HG03060 (cell line): ENCODE measurements at regions not wholly inside any gene's neighbourhood (a gene's known extent, or its start where the extent isn't known, plus 50 kb on each side); places are given as distances from the start of the nearest gene placed in this dataset.

Experiments used
- ATAC-seq: cut with Tn5 transposase; IDR thresholded peaks from one replicate; pipeline ENCODE4 v1.9.1; 2021; ENCODE audit warnings: low read depth, moderate number of reproducible peaks; ENCODE audit not compliant: unreplicated experiment

DNA sequence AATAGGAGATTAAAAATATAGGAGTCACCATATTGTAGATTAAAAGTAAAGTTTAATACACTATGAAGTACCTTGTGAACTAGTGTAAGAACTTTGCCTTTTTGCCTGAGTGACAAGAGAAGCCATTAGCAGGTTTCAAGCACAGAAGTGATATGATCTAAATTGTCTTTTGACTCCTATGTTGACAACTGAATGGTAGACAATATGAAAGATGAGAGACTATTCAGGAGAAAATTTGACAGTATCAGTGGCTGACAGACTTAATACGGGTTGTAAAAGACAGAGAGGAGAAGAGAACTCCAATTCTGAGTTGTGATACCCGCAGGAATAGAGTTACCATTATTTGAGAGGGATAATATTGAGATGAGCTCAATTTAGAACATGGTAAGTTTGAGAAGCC, 1259.8 kb downstream of the PCDH7 start:
- ATAC-seq, result no peak

DNA sequence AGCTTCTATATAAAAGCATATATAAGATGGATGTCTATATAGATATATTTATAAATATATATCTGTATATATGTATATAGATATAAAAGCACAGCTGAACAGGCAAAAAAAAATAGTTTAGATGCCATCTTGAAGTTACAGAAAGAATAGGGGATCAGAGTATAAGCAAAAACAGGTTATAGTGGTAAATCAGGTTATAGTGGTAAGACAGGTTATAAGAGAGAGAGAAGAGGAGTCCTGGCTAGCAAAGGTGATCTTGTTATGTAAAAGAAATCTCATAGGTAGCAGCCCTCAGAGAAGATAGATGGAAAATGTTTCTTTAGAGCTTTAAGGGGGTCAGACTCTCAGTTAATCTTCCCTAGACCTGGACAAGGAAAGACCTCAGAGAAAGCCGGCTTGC, 1263.1 kb downstream of the PCDH7 start:
- no peak for ATAC-seq

DNA sequence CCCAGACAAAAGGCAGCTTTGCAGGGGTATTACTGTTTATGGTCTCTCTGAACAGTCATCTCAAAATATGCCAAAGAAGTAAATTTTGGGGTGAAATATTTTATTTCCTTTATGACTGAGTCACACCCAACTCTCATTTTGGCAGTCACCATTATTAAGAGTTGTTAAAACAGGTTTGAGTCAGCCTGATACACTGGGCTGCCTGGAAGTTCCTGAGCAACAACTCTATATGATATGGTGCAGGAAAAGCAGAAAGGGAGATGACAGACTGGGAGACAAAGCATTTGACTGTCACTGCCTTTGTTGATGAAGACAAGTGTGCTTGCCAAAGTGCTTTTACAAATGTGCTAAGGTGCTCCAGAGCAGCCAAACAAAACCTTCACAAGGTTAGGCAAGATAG, 1263.5 kb downstream of the PCDH7 start:
- no peak for ATAC-seq

DNA sequence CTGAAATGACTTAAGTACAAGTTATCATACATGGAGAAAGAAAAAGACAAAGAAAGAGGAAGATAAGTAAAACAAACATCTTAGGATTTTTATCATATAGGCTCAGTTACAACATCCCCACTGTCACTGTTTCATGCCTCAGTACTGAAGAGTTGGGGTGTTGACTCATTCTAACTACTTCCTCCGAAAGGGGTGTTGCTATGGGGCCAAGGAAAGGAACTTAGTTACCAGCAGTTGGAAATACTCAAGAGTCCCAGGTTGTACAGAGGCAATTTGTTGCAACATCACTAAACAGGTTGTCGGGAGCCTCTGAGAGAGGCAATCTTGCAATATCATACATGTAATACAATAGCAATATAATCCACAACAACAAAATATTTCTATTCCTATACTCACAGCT, 1264.7 kb downstream of the PCDH7 start:
- no peak for ATAC-seq

DNA sequence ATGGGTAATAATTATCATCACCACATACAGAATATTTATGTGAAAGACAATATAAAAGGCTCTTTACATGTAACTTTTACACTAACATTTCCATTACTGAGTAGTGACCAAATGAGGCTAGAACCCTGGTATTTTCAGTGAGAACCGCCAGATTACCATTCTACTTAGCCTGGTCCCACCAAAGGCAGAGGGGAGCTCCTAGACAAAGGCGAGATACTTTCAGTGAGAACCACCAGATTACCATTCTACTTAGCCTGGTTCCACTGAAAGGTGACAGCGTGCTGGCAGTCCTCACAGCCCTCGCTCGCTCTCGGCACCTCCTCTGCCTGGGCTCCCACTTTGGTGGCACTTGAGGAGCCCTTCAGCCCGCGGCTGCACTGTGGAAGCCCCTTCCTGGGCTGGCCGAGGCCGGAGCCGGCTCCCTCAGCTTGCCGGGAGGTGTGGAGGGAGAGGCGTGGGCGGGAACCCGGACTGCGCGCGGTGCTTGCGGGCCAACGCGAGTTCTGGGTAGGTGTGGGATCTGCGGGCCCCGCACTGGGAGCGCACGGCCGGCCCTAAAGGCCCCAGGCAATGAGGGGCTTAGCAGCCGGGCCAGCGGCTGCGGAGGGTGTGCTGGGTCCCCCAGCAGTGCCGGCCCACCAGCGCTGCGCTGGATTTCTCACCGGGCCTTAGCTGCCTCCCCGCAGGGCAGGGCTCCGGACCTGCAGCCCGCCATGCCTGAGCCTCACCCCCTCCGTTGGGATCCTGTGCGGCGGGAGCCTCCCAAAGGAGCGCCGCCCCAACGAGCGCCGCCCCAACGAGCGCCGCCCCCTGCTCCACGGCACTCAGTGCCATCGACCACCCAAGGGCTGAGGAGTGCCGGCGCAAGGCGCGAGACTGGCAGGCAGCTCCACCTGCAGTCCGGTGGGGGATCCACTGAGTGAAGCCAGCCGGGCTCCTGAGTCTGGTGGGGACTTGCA, 1276.1 kb downstream of the PCDH7 start:
- ATAC-seq, result no peak

DNA sequence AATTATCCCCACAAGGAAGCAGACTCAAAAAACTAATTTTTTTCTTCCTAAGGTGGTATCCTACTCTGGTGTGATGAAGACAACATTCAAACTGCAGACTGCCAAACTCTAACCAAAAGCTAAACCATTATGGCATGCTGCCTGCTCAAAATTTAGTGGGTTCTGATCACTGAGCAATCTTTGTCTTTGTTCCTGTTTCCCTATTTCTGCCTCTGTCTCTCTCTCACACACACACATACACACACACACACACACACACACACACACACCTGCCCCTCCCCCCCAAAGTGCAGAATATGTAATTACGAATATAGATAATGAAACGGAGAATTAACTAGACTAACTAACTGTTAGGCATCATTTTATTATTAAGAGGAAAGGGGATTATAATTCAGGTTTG, 1278.6 kb downstream of the PCDH7 start:
- ATAC-seq, result no peak

DNA sequence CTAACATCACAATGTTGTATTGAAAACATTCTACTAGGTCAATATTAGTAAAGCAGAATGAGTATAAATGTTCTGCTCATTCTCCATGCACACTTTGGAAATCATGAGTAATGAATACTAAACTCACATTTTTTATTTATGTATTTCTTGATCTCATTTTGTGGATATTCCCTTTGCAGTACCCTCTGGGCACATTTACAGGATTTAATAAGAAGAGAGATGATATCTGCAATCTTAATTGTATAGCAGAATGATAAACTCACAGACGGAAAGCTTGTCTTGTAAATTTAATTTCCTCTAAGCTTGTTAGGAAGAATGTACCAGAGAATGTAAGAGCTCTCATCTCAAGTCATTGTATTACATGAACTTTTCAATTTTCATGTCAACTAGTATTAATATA, 1279.7 kb downstream of the PCDH7 start:
- ATAC-seq, result no peak

DNA sequence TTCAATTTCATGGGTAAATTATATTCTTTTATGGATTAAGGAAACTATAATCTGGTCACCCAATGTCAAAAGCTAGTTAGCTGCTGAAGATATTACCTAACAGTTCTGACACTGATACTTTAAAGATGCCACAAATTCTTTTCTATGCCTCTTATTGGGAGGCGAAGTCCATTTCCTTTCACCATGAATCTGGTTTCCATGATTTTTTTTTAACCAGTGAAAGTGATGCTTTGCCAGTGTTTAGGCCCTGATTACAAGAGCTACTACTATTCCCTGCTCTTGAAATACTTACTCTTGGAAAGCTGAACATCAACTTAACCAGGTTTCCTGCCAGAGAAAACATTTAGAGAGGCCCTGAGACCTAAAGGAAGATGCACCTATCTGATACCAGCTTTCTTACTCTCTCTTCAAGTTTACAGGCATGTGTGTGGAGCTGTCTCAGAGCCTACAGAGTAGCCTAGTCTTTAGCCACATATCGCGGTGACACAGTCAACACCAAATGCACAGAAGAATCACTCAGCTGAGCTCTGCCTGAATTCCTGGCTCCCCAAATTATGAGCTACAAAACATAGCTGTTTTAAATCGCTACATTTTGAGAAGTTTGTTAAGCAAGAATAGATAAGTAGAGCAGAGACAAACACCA, 1280.8 kb downstream of the PCDH7 start:
- ATAC-seq, result no peak

DNA sequence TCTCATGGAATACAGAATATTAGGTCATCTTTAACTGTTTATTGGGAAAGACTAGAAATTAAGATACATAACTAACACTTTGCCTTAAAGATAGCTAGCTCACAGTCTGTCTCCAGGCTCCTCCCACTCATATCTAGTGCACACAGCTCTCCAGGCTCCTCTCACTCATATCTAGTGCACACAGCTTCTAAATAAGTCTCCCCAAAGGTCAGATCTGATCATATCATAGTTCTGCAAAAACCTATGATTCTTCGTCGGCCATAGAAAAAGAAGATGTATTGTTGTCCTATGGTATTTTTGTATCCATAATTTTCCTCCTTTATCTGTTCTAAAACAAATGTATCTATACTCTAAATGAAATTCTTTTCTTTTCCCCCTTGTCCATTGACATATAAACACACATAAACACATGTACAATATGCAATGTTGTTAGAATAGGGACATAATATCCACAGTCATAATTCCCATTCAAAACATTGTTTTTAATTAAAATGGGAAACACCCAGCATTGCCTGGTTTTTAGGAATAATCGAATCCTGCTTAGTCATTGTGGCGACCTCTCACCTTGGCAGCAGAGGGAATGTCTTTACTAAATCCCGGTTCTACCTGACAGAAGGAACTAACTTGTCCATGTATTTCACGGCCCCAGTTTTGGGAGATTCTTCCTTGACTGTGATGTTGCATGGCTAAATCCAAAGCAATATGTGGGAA, 1282.0 kb downstream of the PCDH7 start:
- no peak for ATAC-seq

DNA sequence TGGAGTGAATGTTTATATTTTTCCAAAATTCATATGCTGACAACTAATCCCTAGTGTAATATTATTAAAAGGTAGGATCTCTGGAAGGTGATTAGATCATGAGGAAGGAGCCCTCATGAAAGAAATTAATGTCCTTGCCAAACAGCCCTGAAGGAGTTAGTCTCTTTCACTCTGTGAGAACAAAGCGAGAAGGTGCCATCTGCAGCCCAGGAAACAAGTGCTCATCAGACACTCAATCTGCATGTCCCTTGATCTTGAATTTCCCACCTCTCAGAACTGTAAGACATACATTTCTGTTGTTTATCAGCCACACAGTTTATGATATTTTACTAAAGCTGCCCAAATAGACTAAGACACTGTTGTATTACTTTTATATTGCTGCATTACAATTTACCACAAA, 1283.4 kb downstream of the PCDH7 start:
- no peak for ATAC-seq

DNA sequence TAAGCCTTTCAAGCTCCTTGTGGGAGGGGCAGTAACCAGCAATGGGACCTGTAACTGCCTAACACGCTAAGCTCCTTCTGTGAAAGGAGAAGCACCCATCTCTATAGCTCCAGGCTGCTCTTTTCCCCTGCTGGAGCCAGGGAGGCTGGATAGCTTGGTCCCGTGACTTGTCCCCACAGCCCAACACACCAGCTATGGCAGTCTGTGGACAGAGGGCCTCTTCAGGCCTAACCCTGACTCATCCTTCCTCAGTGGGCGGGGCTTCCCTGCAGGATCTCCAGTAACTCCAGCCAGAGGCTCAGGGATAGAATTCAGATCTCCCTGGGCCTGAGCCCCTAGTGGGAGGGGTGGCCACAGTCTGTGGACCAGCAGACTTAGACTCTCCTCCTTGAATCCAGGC, 1290.1 kb downstream of the PCDH7 start:
- ATAC-seq, result no peak

DNA sequence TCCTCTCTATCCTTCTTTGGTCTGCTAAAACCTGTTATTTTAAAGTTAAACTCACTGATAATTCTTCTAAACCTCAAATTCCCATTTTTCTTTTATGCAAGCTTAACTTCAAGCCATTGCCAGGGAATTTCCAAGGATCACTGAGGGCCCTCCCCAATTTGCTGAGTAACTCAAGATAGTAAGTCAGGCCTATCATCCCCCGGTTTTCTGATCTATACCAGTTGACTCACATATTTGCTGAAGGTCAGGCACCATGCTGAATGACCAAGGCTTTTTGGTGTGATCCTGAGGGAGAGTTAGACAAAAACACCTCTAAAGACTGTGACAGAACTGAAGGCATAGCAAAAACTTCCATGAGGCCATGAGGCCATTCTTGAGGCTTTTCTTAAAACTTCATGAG, 1301.9 kb downstream of the PCDH7 start:
- ATAC-seq, result no peak

DNA sequence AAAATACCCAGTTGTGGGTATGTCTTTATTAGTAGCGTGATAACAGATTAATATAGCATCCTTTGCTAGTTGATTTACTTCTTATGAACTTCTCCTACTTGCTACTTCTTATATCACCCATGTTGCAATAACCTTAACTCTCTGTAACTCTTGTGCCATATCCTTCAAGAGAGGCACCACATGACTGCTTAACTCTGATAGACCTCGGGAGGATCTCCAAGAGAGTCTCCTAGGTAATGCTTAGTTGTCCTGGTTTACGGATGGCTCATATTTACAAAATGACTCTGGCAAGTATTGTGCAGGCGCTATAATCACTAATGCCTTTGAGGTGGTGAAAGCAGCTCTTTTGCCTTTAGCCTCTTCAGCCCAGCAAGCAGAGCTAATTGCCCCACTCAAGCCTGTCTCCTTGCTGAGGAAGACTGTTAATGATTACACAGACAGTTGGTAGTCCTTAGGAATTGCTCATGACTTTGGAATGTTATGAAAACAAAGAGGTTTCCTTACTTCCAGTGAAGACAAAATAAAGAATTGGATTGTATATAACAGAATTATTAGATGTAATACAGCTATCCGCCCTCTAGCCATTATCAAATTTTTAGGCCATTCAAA, 1305.8 kb downstream of the PCDH7 start:
- ATAC-seq, result no peak

DNA sequence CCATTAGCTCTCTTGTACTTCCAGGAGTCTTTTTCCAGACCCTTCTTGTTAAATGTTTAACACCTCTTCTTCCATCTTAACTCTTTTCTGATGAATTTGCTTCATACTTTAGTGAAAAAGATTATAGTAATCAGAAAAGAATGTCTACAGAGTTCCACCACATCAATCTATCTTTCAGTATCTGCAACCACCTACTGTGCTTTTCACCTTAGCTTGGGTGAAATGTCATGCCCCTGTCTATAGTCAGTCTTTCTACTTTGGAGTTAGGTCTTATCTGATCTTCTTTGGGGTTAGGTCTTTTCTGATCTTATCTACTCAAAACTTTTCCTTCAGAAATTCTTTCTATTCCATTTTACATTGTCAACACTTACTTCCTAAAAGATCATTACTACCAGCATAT, 1310.2 kb downstream of the PCDH7 start:
- no peak for ATAC-seq

DNA sequence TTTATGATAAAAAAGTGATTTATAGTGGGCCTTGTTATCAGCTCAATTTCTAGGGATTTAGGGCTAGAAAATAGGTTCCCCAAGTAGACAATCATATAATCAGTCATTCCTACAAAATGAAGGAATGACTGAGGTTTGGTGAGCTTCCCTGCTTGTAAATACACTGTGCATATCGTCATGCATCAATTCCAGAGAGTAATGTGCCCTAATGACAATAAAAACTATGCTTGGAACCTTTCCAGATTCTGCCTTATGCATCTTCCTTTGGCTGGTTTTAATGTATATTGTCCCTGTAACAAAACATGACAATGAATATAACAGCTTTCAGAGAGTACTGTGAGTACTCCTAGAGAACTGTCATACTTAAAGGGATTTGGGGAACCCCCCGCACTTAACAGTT, 1310.9 kb downstream of the PCDH7 start:
- ATAC-seq, result no peak

DNA sequence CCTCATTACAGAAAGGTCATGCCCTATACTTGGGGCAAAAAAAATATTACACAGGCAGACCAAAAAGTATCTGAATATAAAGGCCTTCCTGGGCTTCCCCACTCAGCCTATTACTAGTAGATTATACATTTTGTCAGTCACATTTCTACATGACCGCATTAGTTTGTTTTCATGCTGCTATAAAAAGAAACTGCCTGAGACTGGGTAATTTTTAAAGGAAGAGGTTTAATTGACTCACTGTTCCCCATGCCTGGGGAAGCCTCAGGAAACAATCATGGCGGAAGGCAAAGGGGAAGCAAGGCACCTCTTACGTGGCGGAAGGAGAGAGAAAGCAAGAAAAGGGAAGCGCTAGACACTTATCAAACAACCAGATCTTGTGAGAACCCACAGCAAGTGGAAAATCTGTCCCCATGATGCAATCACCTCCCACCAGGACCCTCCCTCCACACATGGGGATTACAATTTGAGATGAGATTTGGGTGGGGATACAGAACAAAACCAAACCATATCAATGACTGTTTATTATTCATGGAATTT, 1312.0 kb downstream of the PCDH7 start:
- ATAC-seq, result no peak

DNA sequence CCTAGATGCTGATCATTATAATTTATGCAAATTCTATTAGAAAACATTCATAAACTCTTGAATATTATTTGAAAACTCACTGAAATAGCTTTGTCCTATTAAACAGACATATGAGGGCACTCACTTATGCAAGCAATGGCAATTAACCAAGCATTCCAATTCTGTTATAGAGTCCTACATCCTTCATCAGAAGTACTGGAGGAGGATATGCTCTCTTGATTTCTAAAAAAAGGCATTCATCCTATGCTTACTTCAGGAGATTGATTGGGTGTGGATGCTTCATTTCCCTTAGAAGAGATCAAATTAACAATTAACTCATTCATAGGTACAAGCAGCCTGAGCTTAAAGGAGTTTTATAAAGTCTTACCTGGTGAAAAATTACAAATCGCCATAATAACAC, 1317.2 kb downstream of the PCDH7 start:
- ATAC-seq, result no peak

DNA sequence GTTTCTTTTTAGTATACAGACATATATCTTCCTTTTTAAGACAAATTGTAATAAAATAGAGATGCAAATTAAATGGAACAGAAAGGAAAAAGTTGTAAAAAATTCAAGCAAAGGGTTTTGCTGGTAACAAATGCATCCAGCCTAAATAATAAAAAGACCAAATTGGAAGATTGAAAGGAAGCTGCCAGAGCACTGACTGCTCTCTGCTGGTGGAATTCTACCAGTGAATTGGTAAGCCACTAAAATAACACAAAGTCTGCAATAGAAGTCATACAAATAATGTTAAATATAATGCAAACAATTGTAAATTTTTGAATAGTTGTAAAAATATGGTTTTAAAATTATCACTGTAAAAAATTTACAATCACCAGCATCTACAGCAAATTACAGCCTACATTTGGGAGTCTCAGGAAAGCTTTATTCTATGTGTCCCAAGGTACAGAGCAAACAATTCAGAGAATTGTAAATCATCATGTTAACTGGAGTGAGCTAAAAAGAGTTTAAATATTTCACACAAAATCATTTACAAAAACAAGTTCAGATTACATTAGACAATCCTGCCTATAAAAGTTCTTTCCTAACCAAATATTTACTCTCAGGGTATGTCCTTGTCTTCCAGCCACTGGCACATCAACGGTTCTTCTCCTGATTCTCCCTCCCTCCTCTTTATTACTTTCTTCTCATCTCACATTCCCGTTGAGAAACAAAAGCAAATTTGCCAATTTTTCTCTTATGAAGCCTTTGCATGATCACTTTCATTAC, 1322.5 kb downstream of the PCDH7 start:
- ATAC-seq, result no peak

DNA sequence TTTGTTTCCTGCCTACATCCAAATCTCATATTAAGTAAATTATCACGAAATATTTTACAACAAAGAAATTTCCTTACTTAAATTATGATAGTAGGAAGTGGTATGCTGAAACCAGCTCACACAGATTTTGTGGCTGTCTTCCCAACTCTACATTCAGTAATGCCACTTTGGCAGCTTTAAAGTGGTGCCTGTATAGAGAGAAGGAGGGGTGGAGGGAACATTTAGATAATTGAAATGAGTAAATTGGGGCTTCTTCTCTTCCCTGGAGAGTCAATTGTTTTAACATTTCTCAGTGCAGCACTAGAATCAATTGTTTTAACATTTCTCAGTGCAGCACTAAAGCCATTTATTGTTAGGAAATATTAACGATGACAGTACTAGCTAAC, 1323.1 kb downstream of the PCDH7 start:
- no peak for ATAC-seq

DNA sequence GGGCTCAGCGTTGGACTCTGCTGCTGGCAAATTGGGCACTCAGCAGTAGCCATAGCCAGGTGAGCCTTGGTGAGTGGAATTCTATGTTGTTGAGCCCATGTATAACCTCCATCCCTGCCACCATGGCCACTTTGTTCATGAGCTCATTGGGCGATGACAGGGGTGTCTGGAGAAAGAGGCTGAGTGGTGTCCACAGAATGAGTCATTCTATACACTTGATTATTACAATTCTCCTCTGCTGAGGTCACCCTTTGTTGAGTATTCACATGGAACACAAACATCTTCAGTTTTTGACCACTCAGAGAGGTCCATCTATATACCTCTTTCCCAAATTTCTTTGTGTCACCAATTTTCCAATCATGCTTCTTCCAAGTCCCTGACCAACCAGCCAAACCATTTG, 1341.7 kb downstream of the PCDH7 start:
- ATAC-seq, result no peak
